CD4-positive, alpha-beta T cell treated with Interleukin-21 for 1 hour (primary cell): ENCODE measurements at regions not wholly inside any gene's neighbourhood (a gene's known extent, or its start where the extent isn't known, plus 50 kb on each side); places are given as distances from the start of the nearest gene placed in this dataset.

ENCODE experiments used
- DNase-seq: peaks from one replicate; pipeline ENCODE4 v3.0.0-alpha.2; 2020

- no peak for DNase-seq
Measured at GRCh38 chr16:66240631-66241395, 125.7 kb upstream of the CDH5 start.

- no peak for DNase-seq
Measured at GRCh38 chr16:66240088-66240487, 126.4 kb upstream of the CDH5 start.

GRCh38 chr16:66238696-66239095, 127.8 kb upstream of the CDH5 start:
- DNase-seq: no peak

- DNase-seq: no peak
Measured at GRCh38 chr16:66236301-66236700, 130.2 kb upstream of the CDH5 start.

GRCh38 chr16:66231452-66232160, 134.9 kb upstream of the CDH5 start:
- DNase-seq: no peak

- no peak for DNase-seq
Measured at GRCh38 chr16:66229651-66230050, 136.8 kb upstream of the CDH5 start.

GRCh38 chr16:66228792-66229191, 137.7 kb upstream of the CDH5 start:
- no peak for DNase-seq

GRCh38 chr16:66227766-66228530, 138.5 kb upstream of the CDH5 start:
- DNase-seq: no peak

GRCh38 chr16:66226762-66227161, 139.7 kb upstream of the CDH5 start:
- no peak for DNase-seq

- DNase-seq: no peak
Measured at GRCh38 chr16:66225696-66226095, 140.8 kb upstream of the CDH5 start.

GRCh38 chr16:66224626-66225025, 141.9 kb upstream of the CDH5 start:
- DNase-seq: no peak

GRCh38 chr16:66224186-66224585, 142.3 kb upstream of the CDH5 start:
- no peak for DNase-seq

- DNase-seq: no peak
Measured at GRCh38 chr16:66223176-66223780, 143.2 kb upstream of the CDH5 start.

- no peak for DNase-seq
Measured at GRCh38 chr16:66222756-66223155, 143.7 kb upstream of the CDH5 start.

GRCh38 chr16:66220702-66221101, 145.8 kb upstream of the CDH5 start:
- no peak for DNase-seq

- no peak for DNase-seq
Measured at GRCh38 chr16:66219491-66219890, 147.0 kb upstream of the CDH5 start.

GRCh38 chr16:66212428-66212827, 154.1 kb upstream of the CDH5 start:
- DNase-seq: no peak

- no peak for DNase-seq
Measured at GRCh38 chr16:66211651-66212050, 154.8 kb upstream of the CDH5 start.

- no peak for DNase-seq
Measured at GRCh38 chr16:66207883-66208265, 158.6 kb upstream of the CDH5 start.

GRCh38 chr16:66207139-66207882, 159.2 kb upstream of the CDH5 start:
- no peak for DNase-seq

GRCh38 chr16:66206363-66206762, 160.1 kb upstream of the CDH5 start:
- no peak for DNase-seq
